ENCODE measurements at regions not wholly inside any gene's neighbourhood (a gene's known extent, or its start where the extent isn't known, plus 50 kb on each side); places are given as distances from the start of the nearest gene placed in this dataset.

DNA sequence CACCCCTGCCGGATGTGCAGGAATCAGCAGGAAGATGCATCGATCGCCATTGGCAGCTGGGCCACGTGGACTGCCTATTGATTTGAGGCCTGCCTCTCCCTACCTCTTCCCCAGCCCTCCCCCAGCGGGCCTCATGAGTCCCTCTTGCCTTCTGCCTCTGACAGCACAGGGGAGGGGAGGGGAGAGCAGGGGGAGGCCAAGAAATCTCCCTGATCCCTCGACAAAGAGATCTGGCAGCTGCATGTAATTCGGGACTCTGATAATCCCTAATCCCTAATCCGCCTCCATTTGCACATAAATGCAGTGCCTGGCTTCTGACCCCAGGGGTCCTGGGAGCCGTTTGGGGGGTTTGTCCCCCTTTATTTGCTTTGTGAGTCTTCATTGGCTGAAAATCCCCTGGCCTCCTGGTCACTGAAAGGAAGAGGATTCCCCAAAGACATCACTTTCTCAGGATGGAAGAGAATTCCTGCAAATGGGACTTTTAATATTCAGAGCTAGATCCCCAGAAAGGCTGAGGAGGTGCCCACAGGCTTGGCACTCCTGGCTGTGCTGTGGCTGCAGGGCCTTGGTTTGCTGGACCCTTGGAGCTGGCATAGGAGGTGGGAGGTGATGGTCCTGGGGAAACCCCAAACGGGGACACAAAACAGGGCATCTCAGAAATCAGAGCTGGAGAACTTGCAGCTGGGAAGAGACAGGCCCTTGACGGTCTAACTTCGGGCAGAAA lies 239.4 kb upstream of the POU3F1 start:
- TF ChIP-seq, protein P1, sequence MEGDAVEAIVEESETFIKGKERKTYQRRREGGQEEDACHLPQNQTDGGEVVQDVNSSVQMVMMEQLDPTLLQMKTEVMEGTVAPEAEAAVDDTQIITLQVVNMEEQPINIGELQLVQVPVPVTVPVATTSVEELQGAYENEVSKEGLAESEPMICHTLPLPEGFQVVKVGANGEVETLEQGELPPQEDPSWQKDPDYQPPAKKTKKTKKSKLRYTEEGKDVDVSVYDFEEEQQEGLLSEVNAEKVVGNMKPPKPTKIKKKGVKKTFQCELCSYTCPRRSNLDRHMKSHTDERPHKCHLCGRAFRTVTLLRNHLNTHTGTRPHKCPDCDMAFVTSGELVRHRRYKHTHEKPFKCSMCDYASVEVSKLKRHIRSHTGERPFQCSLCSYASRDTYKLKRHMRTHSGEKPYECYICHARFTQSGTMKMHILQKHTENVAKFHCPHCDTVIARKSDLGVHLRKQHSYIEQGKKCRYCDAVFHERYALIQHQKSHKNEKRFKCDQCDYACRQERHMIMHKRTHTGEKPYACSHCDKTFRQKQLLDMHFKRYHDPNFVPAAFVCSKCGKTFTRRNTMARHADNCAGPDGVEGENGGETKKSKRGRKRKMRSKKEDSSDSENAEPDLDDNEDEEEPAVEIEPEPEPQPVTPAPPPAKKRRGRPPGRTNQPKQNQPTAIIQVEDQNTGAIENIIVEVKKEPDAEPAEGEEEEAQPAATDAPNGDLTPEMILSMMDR (conservative IDR thresholded peaks at IDR 0.05): no peak
- TF ChIP-seq ZFX (IDR thresholded peaks at IDR 0.05): no peak
